Endodermal cell (in vitro differentiated cells): ENCODE measurements at regions not wholly inside any gene's neighbourhood (a gene's known extent, or its start where the extent isn't known, plus 50 kb on each side); places are given as distances from the start of the nearest gene placed in this dataset.

Experiments
- DNase-seq: peaks from one replicate; pipeline ENCODE4 v3.0.0-alpha.2; 2017
- H3K27ac ChIP-seq: 2 replicates; pipeline ENCODE4 v1.5.1; 2013; ENCODE audit warnings: mild to moderate bottlenecking, low read depth, low read length, moderate library complexity
- H3K27me3 ChIP-seq: 2 replicates; pipeline ENCODE4 v1.6.1; 2013; ENCODE audit warnings: mild to moderate bottlenecking, low read length, moderate library complexity; ENCODE audit not compliant: insufficient read depth, control insufficient read depth, poor library complexity, severe bottlenecking
- H3K36me3 ChIP-seq: 2 replicates; pipeline ENCODE4 v1.7.0; 2013; ENCODE audit warnings: mild to moderate bottlenecking, low read length, moderate library complexity; ENCODE audit not compliant: control insufficient read depth, insufficient read depth
- H3K4me1 ChIP-seq: one replicate; pipeline ENCODE4 v1.7.0; 2013; ENCODE audit warnings: low read length; ENCODE audit not compliant: control insufficient read depth, insufficient read depth
- H3K4me3 ChIP-seq: 2 replicates; pipeline ENCODE4 v1.5.1; 2013; ENCODE audit warnings: mild to moderate bottlenecking, low read length, moderate library complexity
- H3K9ac ChIP-seq: 2 replicates; pipeline ENCODE4 v1.6.1; 2013; ENCODE audit warnings: mild to moderate bottlenecking, low read length, moderate library complexity; ENCODE audit not compliant: poor library complexity, severe bottlenecking; ENCODE audit errors: extremely low read depth
- H3K9me3 ChIP-seq: 2 replicates; pipeline ENCODE4 v1.6.1; 2013; ENCODE audit warnings: mild to moderate bottlenecking, low read length, moderate library complexity; ENCODE audit not compliant: control insufficient read depth
- H3K27ac Mint-ChIP-seq: 2 replicates; pipeline ENCODE4 v1.8.0; 2020; ENCODE audit warnings: mixed read lengths
- H3K27me3 Mint-ChIP-seq: 2 replicates; pipeline ENCODE4 v1.8.0; 2021; ENCODE audit warnings: mild to moderate bottlenecking, mixed read lengths; ENCODE audit not compliant: insufficient read depth
- H3K36me3 Mint-ChIP-seq: 2 replicates; pipeline ENCODE4 v1.8.0; 2020; ENCODE audit warnings: low read depth, mixed read lengths
- H3K4me1 Mint-ChIP-seq: 2 replicates; pipeline ENCODE4 v1.8.0; 2020; ENCODE audit warnings: mixed read lengths
- H3K4me3 Mint-ChIP-seq: 2 replicates; pipeline ENCODE4 v1.8.0; 2020; ENCODE audit warnings: mild to moderate bottlenecking, moderate library complexity, mixed read lengths
- H3K9me3 Mint-ChIP-seq: 2 replicates; pipeline ENCODE4 v1.8.0; 2020; ENCODE audit warnings: mild to moderate bottlenecking, mixed read lengths
- CTCF ChIP-seq: fragments of 200-600 bp; sonication (generic); conservative IDR thresholded peaks from 2 replicates; pipeline ENCODE4 v1.5.0; 2021; ENCODE audit warnings: antibody characterized with exemption, mild to moderate bottlenecking
- WGBS, 2 experiments: methylation state at CpG; one replicate each; pipeline versions ENCODE4 v1.1.5 to v1.1.7; 2013; ENCODE audit warnings: missing lambda C conversion rate in 2 of 2, mixed read lengths in 1 of 2; ENCODE audit not compliant: insufficient coverage in 1 of 2, insufficient read length in 1 of 2; 5-methylcytosine and 5-hydroxymethylcytosine counted together

GRCh38 chr7:155939350-155939749 is 127.1 kb upstream of the SHH start:
- Mint-ChIP-seq H3K27me3 (peaks cover 13% of the 10 kb centered on the region), H3K36me3 (no peaks in the 10 kb centered on the region), H3K9me3 (peaks cover 15% of the 10 kb centered on the region), H3K4me1 (no peaks in the 10 kb centered on the region), H3K4me3 (no peak overlapping the region), H3K27ac (no peak overlapping the region)
- H3K4me3 ChIP-seq: no peak overlapping the region
- DNase-seq: no peak
- H3K36me3 ChIP-seq: no peaks in the 10 kb centered on the region
- H3K27ac ChIP-seq: no peak overlapping the region
- TF ChIP-seq CTCF: no peak
- H3K9ac ChIP-seq: no peak overlapping the region
- peaks cover 11% of the 10 kb centered on the region for H3K9me3 ChIP-seq
- no peaks in the 10 kb centered on the region for H3K4me1 ChIP-seq
- peaks cover 38% of the 10 kb centered on the region for H3K27me3 ChIP-seq

- WGBS, 2 experiments: 50% methylated on average over 2 of the region's 2 CpGs; no CpG with 5 or more reads in 1 of the 2 experiments
- Mint-ChIP-seq H3K36me3 (no peaks in the 10 kb centered on the region), H3K27ac (no peak overlapping the region), H3K9me3 (peaks cover 15% of the 10 kb centered on the region), H3K4me1 (no peaks in the 10 kb centered on the region), H3K27me3 (peaks cover 13% of the 10 kb centered on the region), H3K4me3 (no peak overlapping the region)
- no peak for DNase-seq
- Histone ChIP-seq H3K27me3 (peaks cover 38% of the 10 kb centered on the region), H3K4me1 (no peaks in the 10 kb centered on the region), H3K9ac (no peak overlapping the region), H3K36me3 (no peaks in the 10 kb centered on the region), H3K9me3 (peaks cover 11% of the 10 kb centered on the region), H3K27ac (no peak overlapping the region), H3K4me3 (no peak overlapping the region)
- no peak for TF ChIP-seq CTCF
Observed at GRCh38 chr7:155938129-155938528, 125.9 kb upstream of the SHH start.

GRCh38 chr7:155935726-155936125 is 123.5 kb upstream of the SHH start:
- Histone ChIP-seq H3K4me1 (no peaks in the 10 kb centered on the region), H3K36me3 (no peaks in the 10 kb centered on the region), H3K4me3 (no peak overlapping the region), H3K27me3 (peaks cover 24% of the 10 kb centered on the region), H3K9ac (no peak overlapping the region), H3K27ac (no peak overlapping the region), H3K9me3 (peaks cover 11% of the 10 kb centered on the region)
- Mint-ChIP-seq H3K4me3 (no peak overlapping the region), H3K27me3 (peaks cover 14% of the 10 kb centered on the region), H3K27ac (no peak overlapping the region), H3K9me3 (peaks cover 15% of the 10 kb centered on the region), H3K36me3 (no peaks in the 10 kb centered on the region), H3K4me1 (no peaks in the 10 kb centered on the region)
- WGBS, 2 experiments: 67 to 73% methylated on average over 3 to 5 of the region's 5 CpGs
- DNase-seq: peak; percentile 14
- TF ChIP-seq CTCF: no peak
